ENCODE measurements at regions not wholly inside any gene's neighbourhood (a gene's known extent, or its start where the extent isn't known, plus 50 kb on each side); places are given as distances from the start of the nearest gene placed in this dataset.

- in situ Hi-C loops (cut with HindIII; ENCODE audit: extremely low pct_ligation_motif_present, low pct_unique_long_range_greater_than_20kb), result no loop called here
- no peak for ATAC-seq
Measured at GRCh38 chr9:80789831-80790230, 899.5 kb downstream of the TLE1 start.

More at GRCh38 chr9:80789831-80790230, 899.5 kb downstream of the TLE1 start:
- no peaks in the 10 kb centered on the region for H4K20me1 ChIP-seq (ENCODE audit: insufficient read depth, low read length)
- H3K4me2 ChIP-seq (ENCODE audit: low read depth, low read length), result no peak overlapping the region
- POLR2A ChIA-PET, result no interaction called here
- FAIRE-seq (no peak), DNase-seq (ENCODE audit: low spot score) (no peak)
- no peak overlapping the region for H3K27ac ChIP-seq (ENCODE audit: extremely low read length, insufficient read depth, low read length)
- H3K4me3 ChIP-seq (replicated peaks in 1 of 3; ENCODE audit: insufficient read depth in 1 of 3, low read depth in 2 of 3, low read length in 3 of 3), result no peak overlapping the region
- TF ChIP-seq HDAC1 (CRISPR knock-in tag; IDR thresholded peaks at IDR 0.05) (no peak), JUND (CRISPR knock-in tag; IDR thresholded peaks at IDR 0.05) (no peak), ZNF781 (CRISPR knock-in tag; IDR thresholded peaks at IDR 0.05; ENCODE audit: borderline replicate concordance, not compliant biosample characterization) (no peak), GZF1 (CRISPR knock-in tag; IDR thresholded peaks at IDR 0.05) (no peak), ZNF562 (CRISPR knock-in tag; IDR thresholded peaks at IDR 0.05; ENCODE audit: borderline replicate concordance) (no peak), TRIM22 (IDR thresholded peaks at IDR 0.05) (no peak), ZNF816 (CRISPR knock-in tag; IDR thresholded peaks at IDR 0.05; ENCODE audit: borderline replicate concordance) (no peak), ZNF547 (CRISPR knock-in tag; IDR thresholded peaks at IDR 0.05) (no peak), CHD2 (IDR thresholded peaks at IDR 0.05; ENCODE audit: low read depth, low read length) (no peak), ZNF441 (CRISPR knock-in tag; IDR thresholded peaks at IDR 0.05; ENCODE audit: borderline replicate concordance) (no peak), SP1 (IDR thresholded peaks at IDR 0.05) (no peak), SP1 (CRISPR knock-in tag; IDR thresholded peaks at IDR 0.05) (no peak), KDM3A (CRISPR knock-in tag; IDR thresholded peaks at IDR 0.05; ENCODE audit: low read depth) (no peak), NPAS2 (CRISPR knock-in tag; IDR thresholded peaks at IDR 0.05; ENCODE audit: borderline replicate concordance) (no peak), BORCS8-MEF2B (CRISPR knock-in tag; IDR thresholded peaks at IDR 0.05) (no peak), MED8 (CRISPR knock-in tag; IDR thresholded peaks at IDR 0.05; ENCODE audit: insufficient replicate concordance) (no peak), ZNF607 (CRISPR knock-in tag; IDR thresholded peaks at IDR 0.05; ENCODE audit: borderline replicate concordance) (no peak), ZFP36L1 (CRISPR knock-in tag; IDR thresholded peaks at IDR 0.05) (no peak)
- no TSS peak for BruUV-seq (replicated peaks)
- CTCF ChIA-PET (ENCODE audit: low intra/inter-chr PET ratio, low total read pairs), result no interaction called here
- no peaks in the 10 kb centered on the region for H3K79me2 ChIP-seq (ENCODE audit: insufficient read depth, low read length)
- WGBS (ENCODE audit: low lambda C conversion rate), result 1% methylated on average over 5 of the region's 5 CpGs
- H3K27me3 ChIP-seq (ENCODE audit: control insufficient read depth in 1 of 2, insufficient read depth in 2 of 2, low read length in 2 of 2), result no peaks in the 10 kb centered on the region
- H3K36me3 ChIP-seq (replicated peaks in 1 of 2; ENCODE audit: control insufficient read depth in 1 of 2, insufficient read depth in 2 of 2, low read length in 2 of 2), result no peaks in the 10 kb centered on the region
- H2AFZ ChIP-seq (ENCODE audit: low read length), result no peak overlapping the region
- intact Hi-C loops (cut with micrococcal nuclease; ENCODE audit: unreplicated experiment), result no loop called here
- H3K9ac ChIP-seq (ENCODE audit: insufficient read depth, low read depth, low read length), result no peak overlapping the region
- peaks cover 13% of the 10 kb centered on the region for H3K9me3 ChIP-seq (ENCODE audit: low read length)
- no peaks in the 10 kb centered on the region for H3K4me1 ChIP-seq (ENCODE audit: insufficient read depth, low read length)
